ENCODE measurements at regions not wholly inside any gene's neighbourhood (a gene's known extent, or its start where the extent isn't known, plus 50 kb on each side); places are given as distances from the start of the nearest gene placed in this dataset.
A peak's percentile ranks its signal among the peaks of the same experiment; 100 is the strongest.
"Not testable (repeated sequence)": the region's sequence is repeated elsewhere in the genome, so short reads cannot be mapped to it uniquely, and the experiment has no call there.

- H3K27me3 Mint-ChIP-seq = peaks cover 2% of the 10 kb centered on the region
- no peak overlapping the region for H3K27ac Mint-ChIP-seq
- CTCF ChIA-PET = no interaction called here
- POLR2A ChIA-PET = no interaction called here
- intact Hi-C loops (cut with micrococcal nuclease) = loop anchor here (10.0 kb wide), 1 partner anchor 1790 kb away; the partner anchor contains the start of gene BCL11A
- no peak for DNase-seq
- no peaks in the 10 kb centered on the region for H3K36me3 Mint-ChIP-seq
- H3K4me1 Mint-ChIP-seq (ENCODE audit: low read depth) = no peaks in the 10 kb centered on the region
- no peak overlapping the region for H3K4me3 Mint-ChIP-seq
- H3K9me3 Mint-ChIP-seq = no peaks in the 10 kb centered on the region
Observed at GRCh38 chr2:58764338-58765104, 523.4 kb upstream of the FANCL start.

GRCh38 chr2:58762176-58762781, 521.2 kb upstream of the FANCL start:
- ChIA-PET CTCF (no interaction called here), POLR2A (no interaction called here)
- no peak overlapping the region for H3K4me3 Mint-ChIP-seq
- DNase-seq = peak; percentile 20
- H3K4me1 Mint-ChIP-seq (ENCODE audit: low read depth) = no peaks in the 10 kb centered on the region
- H3K36me3 Mint-ChIP-seq = no peaks in the 10 kb centered on the region
- H3K27me3 Mint-ChIP-seq = no peaks in the 10 kb centered on the region
- H3K9me3 Mint-ChIP-seq = no peaks in the 10 kb centered on the region
- intact Hi-C loops (cut with micrococcal nuclease) = loop anchor here (10.0 kb wide), 1 partner anchor 1793 kb away; the partner anchor contains the start of gene BCL11A
- no peak overlapping the region for H3K27ac Mint-ChIP-seq

DNA sequence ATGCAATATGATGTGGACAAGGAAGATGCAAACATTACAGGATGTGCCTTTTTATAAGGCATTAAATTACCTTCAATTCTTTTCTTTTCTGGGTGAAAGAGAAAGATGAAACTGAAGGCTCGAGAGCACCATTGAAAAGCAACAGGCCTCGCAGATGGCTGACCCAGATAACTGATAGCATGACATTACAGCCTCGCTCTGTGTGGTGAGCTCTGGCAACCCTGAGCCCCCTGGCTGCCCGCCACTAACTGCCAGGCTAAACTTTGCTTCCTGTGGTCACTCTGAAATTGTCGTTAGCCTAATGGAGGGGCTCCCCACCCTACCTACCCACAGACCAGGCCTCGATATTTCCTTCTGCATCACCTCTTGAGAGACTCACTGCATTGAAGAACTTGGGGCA, 516.8 kb upstream of the FANCL start:
- Mint-ChIP-seq H3K36me3 (no peaks in the 10 kb centered on the region), H3K4me3 (no peak overlapping the region), H3K27ac (no peak overlapping the region), H3K9me3 (no peaks in the 10 kb centered on the region), H3K4me1 (ENCODE audit: low read depth) (no peaks in the 10 kb centered on the region), H3K27me3 (no peaks in the 10 kb centered on the region)
- POLR2A ChIA-PET = no interaction called here
- intact Hi-C loops (cut with micrococcal nuclease) = no loop called here
- DNase-seq = no peak
- CTCF ChIA-PET = no interaction called here

DNA sequence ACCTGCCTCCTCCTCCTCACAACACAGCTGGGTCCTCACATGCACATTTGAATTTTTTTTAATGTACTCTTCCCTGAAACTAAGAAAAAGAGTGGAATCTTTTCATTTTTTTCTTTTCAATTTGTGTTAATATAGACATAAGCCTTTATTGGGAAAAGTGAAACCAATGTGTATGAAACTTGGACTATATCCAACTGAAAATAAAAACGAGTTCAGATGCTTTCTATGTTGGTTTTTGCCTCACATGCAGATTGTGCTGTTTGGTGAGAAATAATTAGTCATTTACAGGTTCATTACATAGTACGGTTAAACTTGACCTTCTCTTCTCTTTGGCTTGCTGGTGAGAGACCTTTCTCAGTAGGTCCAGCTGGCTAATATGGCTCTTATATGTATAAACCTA, 515.2 kb upstream of the FANCL start:
- ChIA-PET CTCF (no interaction called here), POLR2A (no interaction called here)
- H3K4me1 Mint-ChIP-seq (ENCODE audit: low read depth) = no peaks in the 10 kb centered on the region
- no peaks in the 10 kb centered on the region for H3K27me3 Mint-ChIP-seq
- no peak overlapping the region for H3K27ac Mint-ChIP-seq
- intact Hi-C loops (cut with micrococcal nuclease) = no loop called here
- H3K4me3 Mint-ChIP-seq = no peak overlapping the region
- H3K9me3 Mint-ChIP-seq = no peaks in the 10 kb centered on the region
- no peak for DNase-seq
- H3K36me3 Mint-ChIP-seq = no peaks in the 10 kb centered on the region

DNA sequence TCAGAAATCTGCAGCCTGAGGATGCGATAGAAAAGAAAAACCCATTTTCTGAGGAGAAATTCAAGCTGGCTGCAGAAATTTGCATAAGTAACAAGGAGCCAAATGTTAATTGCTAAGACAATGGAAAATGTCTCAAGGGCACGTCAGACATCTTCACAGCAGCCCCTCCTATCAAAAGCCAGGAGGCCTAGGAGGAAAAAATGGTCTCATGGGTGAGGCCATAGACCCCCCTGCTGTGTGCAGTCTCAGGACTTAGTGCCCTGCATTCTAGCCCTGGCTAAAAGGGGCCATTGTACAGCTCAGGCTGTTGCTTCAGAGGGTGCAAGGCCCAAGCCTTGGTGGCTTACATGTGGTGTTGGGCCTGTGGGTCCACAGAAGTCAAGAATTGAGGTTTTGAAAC, 511.4 kb upstream of the FANCL start:
- POLR2A ChIA-PET; intact Hi-C loops (cut with micrococcal nuclease): not testable (repeated sequence)

DNA sequence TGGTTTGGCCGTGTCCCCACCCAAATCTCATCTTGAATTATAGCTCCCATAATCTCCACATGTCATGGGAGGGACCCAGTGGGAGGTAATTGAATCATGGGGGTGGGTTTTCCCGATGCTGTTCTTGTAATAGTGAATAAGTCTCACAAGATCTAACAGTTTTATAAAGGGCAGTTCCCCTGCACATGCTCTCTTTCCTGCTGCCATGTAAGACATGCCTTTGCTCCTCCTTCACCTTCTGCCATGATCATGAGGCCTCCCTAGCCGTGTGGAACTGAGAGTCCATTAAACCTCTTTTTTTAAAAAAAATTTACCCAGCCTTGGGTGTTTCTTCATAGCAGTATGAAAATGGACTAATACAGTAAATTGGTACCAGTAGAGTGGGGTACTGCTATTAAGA, 510.6 kb upstream of the FANCL start:
- H3K4me3 Mint-ChIP-seq; DNase-seq; CTCF ChIA-PET; H3K9me3 Mint-ChIP-seq; POLR2A ChIA-PET; H3K36me3 Mint-ChIP-seq; intact Hi-C loops (cut with micrococcal nuclease); H3K27ac Mint-ChIP-seq; H3K27me3 Mint-ChIP-seq; H3K4me1 Mint-ChIP-seq (ENCODE audit: low read depth): not testable (repeated sequence)

More for the DNA sequence above, 511.4 kb upstream of the FANCL start:
- H3K27ac Mint-ChIP-seq; CTCF ChIA-PET; DNase-seq; H3K4me3 Mint-ChIP-seq; H3K36me3 Mint-ChIP-seq; H3K9me3 Mint-ChIP-seq; H3K27me3 Mint-ChIP-seq; H3K4me1 Mint-ChIP-seq (ENCODE audit: low read depth): not testable (repeated sequence)

DNA sequence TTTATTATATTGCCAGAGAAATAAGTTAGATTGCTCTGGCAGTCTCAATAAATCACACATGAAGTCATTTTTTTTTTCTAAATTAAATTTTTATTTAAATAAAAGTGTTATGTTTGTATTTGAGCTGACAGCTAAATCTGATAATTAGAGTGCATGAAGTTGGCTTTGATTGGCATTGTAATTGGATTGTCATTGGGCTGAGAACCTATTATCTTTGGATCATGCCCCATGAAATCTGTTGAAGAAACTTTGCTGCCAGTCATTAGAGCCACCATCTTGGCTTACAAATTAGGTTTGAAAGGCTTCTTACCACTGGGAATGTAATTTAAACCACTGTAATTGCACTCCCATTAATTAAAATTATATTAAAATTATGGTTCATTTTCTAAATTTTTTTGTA, 507.9 kb upstream of the FANCL start:
- intact Hi-C loops (cut with micrococcal nuclease) = no loop called here
- Mint-ChIP-seq H3K9me3 (peaks cover 4% of the 10 kb centered on the region), H3K36me3 (no peaks in the 10 kb centered on the region), H3K4me1 (ENCODE audit: low read depth) (no peaks in the 10 kb centered on the region), H3K27me3 (no peaks in the 10 kb centered on the region), H3K27ac (no peak overlapping the region), H3K4me3 (no peak overlapping the region)
- no peak for DNase-seq
- POLR2A ChIA-PET = no interaction called here
- CTCF ChIA-PET = no interaction called here

- H3K27me3 Mint-ChIP-seq; H3K4me1 Mint-ChIP-seq (ENCODE audit: low read depth); H3K36me3 Mint-ChIP-seq; POLR2A ChIA-PET; DNase-seq; H3K27ac Mint-ChIP-seq; CTCF ChIA-PET; H3K4me3 Mint-ChIP-seq; H3K9me3 Mint-ChIP-seq; intact Hi-C loops (cut with micrococcal nuclease): not testable (repeated sequence)
Observed at GRCh38 chr2:58745334-58745733, 504.2 kb upstream of the FANCL start.

DNA sequence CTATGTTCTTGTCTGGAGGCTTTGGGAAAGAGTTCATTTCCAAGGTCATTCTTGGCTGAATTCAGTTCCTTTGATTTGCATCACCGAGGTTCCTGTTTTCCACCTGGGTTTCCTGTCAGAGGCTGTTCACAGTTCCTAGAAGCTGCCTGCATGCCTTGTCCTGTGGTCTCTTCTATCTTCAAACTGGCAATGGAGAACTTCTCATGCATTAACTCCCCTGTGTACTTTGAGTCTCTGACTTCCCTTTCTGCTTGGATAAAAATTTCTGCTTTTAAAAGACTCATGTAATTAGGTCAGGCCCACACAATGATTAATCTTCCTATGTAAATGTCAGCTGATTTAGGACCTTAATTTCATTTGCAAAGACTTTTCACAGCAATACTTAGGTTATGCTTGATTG, 499.3 kb upstream of the FANCL start:
- ChIA-PET CTCF (no interaction called here), POLR2A (no interaction called here)
- no peak for DNase-seq
- Mint-ChIP-seq H3K27me3 (no peaks in the 10 kb centered on the region), H3K27ac (no peak overlapping the region), H3K36me3 (no peaks in the 10 kb centered on the region), H3K4me1 (ENCODE audit: low read depth) (no peaks in the 10 kb centered on the region), H3K4me3 (no peak overlapping the region), H3K9me3 (peaks cover 4% of the 10 kb centered on the region)
- intact Hi-C loops (cut with micrococcal nuclease) = no loop called here

GRCh38 chr2:58739033-58739432, 497.9 kb upstream of the FANCL start:
- CTCF ChIA-PET = no interaction called here
- no peak for DNase-seq
- H3K9me3 Mint-ChIP-seq = no peaks in the 10 kb centered on the region
- no peak overlapping the region for H3K27ac Mint-ChIP-seq
- intact Hi-C loops (cut with micrococcal nuclease) = no loop called here
- no peaks in the 10 kb centered on the region for H3K4me1 Mint-ChIP-seq (ENCODE audit: low read depth)
- H3K27me3 Mint-ChIP-seq = no peaks in the 10 kb centered on the region
- H3K36me3 Mint-ChIP-seq = no peaks in the 10 kb centered on the region
- POLR2A ChIA-PET = no interaction called here
- H3K4me3 Mint-ChIP-seq = no peak overlapping the region

GRCh38 chr2:58734365-58734764, 493.2 kb upstream of the FANCL start:
- H3K4me1 Mint-ChIP-seq (ENCODE audit: low read depth) = no peaks in the 10 kb centered on the region
- CTCF ChIA-PET = no interaction called here
- no peak overlapping the region for H3K4me3 Mint-ChIP-seq
- H3K27ac Mint-ChIP-seq = no peak overlapping the region
- H3K36me3 Mint-ChIP-seq = no peaks in the 10 kb centered on the region
- no peaks in the 10 kb centered on the region for H3K27me3 Mint-ChIP-seq
- intact Hi-C loops (cut with micrococcal nuclease) = no loop called here
- H3K9me3 Mint-ChIP-seq = no peaks in the 10 kb centered on the region
- POLR2A ChIA-PET = no interaction called here
- DNase-seq = no peak

DNA sequence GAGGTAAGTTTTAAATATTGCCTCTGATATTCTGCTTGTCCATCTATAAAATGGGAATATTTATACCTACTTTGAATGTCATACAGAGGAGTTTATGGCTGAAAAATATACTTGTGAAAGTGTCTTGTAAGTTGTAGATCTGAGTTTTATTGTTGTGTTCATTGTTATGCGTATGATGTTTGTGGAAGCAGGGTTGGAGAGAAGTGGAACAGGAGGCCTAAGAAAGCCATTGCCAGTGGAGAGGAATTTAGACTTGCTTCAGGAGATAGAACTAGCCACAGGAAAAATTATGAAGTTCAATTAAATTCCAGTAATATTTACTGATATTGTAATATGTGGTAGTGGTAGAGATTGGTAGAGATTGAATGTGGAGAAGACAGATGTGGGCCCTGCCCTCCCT, 491.9 kb upstream of the FANCL start:
- ChIA-PET CTCF (no interaction called here), POLR2A (no interaction called here)
- intact Hi-C loops (cut with micrococcal nuclease) = no loop called here

GRCh38 chr2:58731488-58731869, 490.4 kb upstream of the FANCL start:
- intact Hi-C loops (cut with micrococcal nuclease) = no loop called here
- DNase-seq = no peak
- POLR2A ChIA-PET = no interaction called here

More for the DNA sequence above, 491.9 kb upstream of the FANCL start:
- H3K36me3 Mint-ChIP-seq = no peaks in the 10 kb centered on the region
- H3K27ac Mint-ChIP-seq = no peak overlapping the region
- H3K9me3 Mint-ChIP-seq = no peaks in the 10 kb centered on the region
- no peak for DNase-seq
- no peaks in the 10 kb centered on the region for H3K4me1 Mint-ChIP-seq (ENCODE audit: low read depth)
- no peak overlapping the region for H3K4me3 Mint-ChIP-seq
- H3K27me3 Mint-ChIP-seq = no peaks in the 10 kb centered on the region

More at GRCh38 chr2:58731488-58731869, 490.4 kb upstream of the FANCL start:
- CTCF ChIA-PET = no interaction called here
- Mint-ChIP-seq H3K27ac (no peak overlapping the region), H3K4me1 (ENCODE audit: low read depth) (no peaks in the 10 kb centered on the region), H3K27me3 (no peaks in the 10 kb centered on the region), H3K36me3 (no peaks in the 10 kb centered on the region), H3K9me3 (no peaks in the 10 kb centered on the region), H3K4me3 (no peak overlapping the region)
